ENCODE measurements at regions not wholly inside any gene's neighbourhood (a gene's known extent, or its start where the extent isn't known, plus 50 kb on each side); places are given as distances from the start of the nearest gene placed in this dataset.

GRCh38 chr20:56773749-56774148 is 144.6 kb downstream of the TFAP2C start:
- no peak overlapping the region for H3K4me2 ChIP-seq (ENCODE audit: low read length)
- H2BK12ac ChIP-seq (ENCODE audit: low read length) = no peak overlapping the region
- no peak for DNase-seq
- H3K9ac ChIP-seq (ENCODE audit: low read length) = no peak overlapping the region
- H4K12ac ChIP-seq (ENCODE audit: low read depth, low read length) = no peak overlapping the region
- no peaks in the 10 kb centered on the region for H3K79me2 ChIP-seq (ENCODE audit: control insufficient read depth, insufficient read depth, low read length, poor library complexity)
- no peak overlapping the region for H3K4ac ChIP-seq (ENCODE audit: low read depth, low read length)
- no peak overlapping the region for H2BK5ac ChIP-seq (ENCODE audit: low read depth, low read length, poor library complexity)
- H2AK5ac ChIP-seq (ENCODE audit: low read length) = no peak overlapping the region
- H4K91ac ChIP-seq (ENCODE audit: low read depth, low read length) = no peak overlapping the region
- no peak overlapping the region for H4K8ac ChIP-seq (ENCODE audit: low read depth, low read length)
- H3K4me3 ChIP-seq (ENCODE audit: low read depth, low read length) = no peak overlapping the region
- no CpG with 5 or more reads among the region's 5 CpGs for WGBS (ENCODE audit: extremely low coverage, insufficient coverage, insufficient read length)
- no peak overlapping the region for H3K27ac ChIP-seq (ENCODE audit: low read depth, low read length)
- no peak overlapping the region for H3K14ac ChIP-seq (ENCODE audit: low read length)
- no peaks in the 10 kb centered on the region for H3K36me3 ChIP-seq (ENCODE audit: control insufficient read depth in 1 of 2, insufficient read depth in 2 of 2, low read length in 2 of 2)
- no peak overlapping the region for H3K23ac ChIP-seq (ENCODE audit: low read length)
- H3K4me1 ChIP-seq (ENCODE audit: control insufficient read depth in 1 of 2, insufficient read depth in 2 of 2, low read length in 2 of 2) = no peaks in the 10 kb centered on the region
- no peak overlapping the region for H2BK120ac ChIP-seq (ENCODE audit: insufficient read depth, low read length, poor library complexity)
- H3K27me3 ChIP-seq (ENCODE audit: insufficient read depth, low read length) = no peaks in the 10 kb centered on the region
- no peak overlapping the region for H3K18ac ChIP-seq (ENCODE audit: low read length)
- no peak overlapping the region for H2AFZ ChIP-seq (ENCODE audit: insufficient read depth, low read length, poor library complexity)
- no peaks in the 10 kb centered on the region for H3K79me1 ChIP-seq (ENCODE audit: low read length)
- H3K9me3 ChIP-seq (ENCODE audit: insufficient read depth, low read depth, low read length) = no peaks in the 10 kb centered on the region

- H3K4me1 ChIP-seq (ENCODE audit: control insufficient read depth in 1 of 2, insufficient read depth in 2 of 2, low read length in 2 of 2) = no peaks in the 10 kb centered on the region
- H3K4me3 ChIP-seq (ENCODE audit: low read depth, low read length) = no peak overlapping the region
- H3K4me2 ChIP-seq (ENCODE audit: low read length) = no peak overlapping the region
- no peak overlapping the region for H2BK5ac ChIP-seq (ENCODE audit: low read depth, low read length, poor library complexity)
- no peak overlapping the region for H3K4ac ChIP-seq (ENCODE audit: low read depth, low read length)
- no CpG with 5 or more reads among the region's 5 CpGs for WGBS (ENCODE audit: extremely low coverage, insufficient coverage, insufficient read length)
- H2AFZ ChIP-seq (ENCODE audit: insufficient read depth, low read length, poor library complexity) = no peak overlapping the region
- no peak overlapping the region for H4K12ac ChIP-seq (ENCODE audit: low read depth, low read length)
- H4K8ac ChIP-seq (ENCODE audit: low read depth, low read length) = no peak overlapping the region
- H3K23ac ChIP-seq (ENCODE audit: low read length) = no peak overlapping the region
- no peaks in the 10 kb centered on the region for H3K9me3 ChIP-seq (ENCODE audit: insufficient read depth, low read depth, low read length)
- no peak overlapping the region for H2BK120ac ChIP-seq (ENCODE audit: insufficient read depth, low read length, poor library complexity)
- no peak overlapping the region for H2BK12ac ChIP-seq (ENCODE audit: low read length)
- no peak overlapping the region for H3K27ac ChIP-seq (ENCODE audit: low read depth, low read length)
- no peak for DNase-seq
- H3K27me3 ChIP-seq (ENCODE audit: insufficient read depth, low read length) = no peaks in the 10 kb centered on the region
- H3K18ac ChIP-seq (ENCODE audit: low read length) = no peak overlapping the region
- no peak overlapping the region for H3K9ac ChIP-seq (ENCODE audit: low read length)
- no peaks in the 10 kb centered on the region for H3K36me3 ChIP-seq (ENCODE audit: control insufficient read depth in 1 of 2, insufficient read depth in 2 of 2, low read length in 2 of 2)
- H2AK5ac ChIP-seq (ENCODE audit: low read length) = no peak overlapping the region
- H3K79me1 ChIP-seq (ENCODE audit: low read length) = no peaks in the 10 kb centered on the region
- no peak overlapping the region for H4K91ac ChIP-seq (ENCODE audit: low read depth, low read length)
- H3K79me2 ChIP-seq (ENCODE audit: control insufficient read depth, insufficient read depth, low read length, poor library complexity) = no peaks in the 10 kb centered on the region
- no peak overlapping the region for H3K14ac ChIP-seq (ENCODE audit: low read length)
Observed at GRCh38 chr20:56774873-56775272, 145.8 kb downstream of the TFAP2C start.

- H3K14ac ChIP-seq (ENCODE audit: low read length) = no peak overlapping the region
- H4K12ac ChIP-seq (ENCODE audit: low read depth, low read length) = no peak overlapping the region
- no peaks in the 10 kb centered on the region for H3K27me3 ChIP-seq (ENCODE audit: insufficient read depth, low read length)
- H3K4me3 ChIP-seq (ENCODE audit: low read depth, low read length) = no peak overlapping the region
- no peak overlapping the region for H3K4me2 ChIP-seq (ENCODE audit: low read length)
- no peaks in the 10 kb centered on the region for H3K79me1 ChIP-seq (ENCODE audit: low read length)
- no peak overlapping the region for H2BK12ac ChIP-seq (ENCODE audit: low read length)
- no peak overlapping the region for H3K9ac ChIP-seq (ENCODE audit: low read length)
- H3K23ac ChIP-seq (ENCODE audit: low read length) = no peak overlapping the region
- H2AFZ ChIP-seq (ENCODE audit: insufficient read depth, low read length, poor library complexity) = no peak overlapping the region
- DNase-seq = no peak
- no CpG with 5 or more reads among the region's 9 CpGs for WGBS (ENCODE audit: extremely low coverage, insufficient coverage, insufficient read length)
- no peak overlapping the region for H4K8ac ChIP-seq (ENCODE audit: low read depth, low read length)
- no peak overlapping the region for H4K91ac ChIP-seq (ENCODE audit: low read depth, low read length)
- H2BK120ac ChIP-seq (ENCODE audit: insufficient read depth, low read length, poor library complexity) = no peak overlapping the region
- H2BK5ac ChIP-seq (ENCODE audit: low read depth, low read length, poor library complexity) = no peak overlapping the region
- H3K4ac ChIP-seq (ENCODE audit: low read depth, low read length) = no peak overlapping the region
- H3K27ac ChIP-seq (ENCODE audit: low read depth, low read length) = no peak overlapping the region
- no peak overlapping the region for H3K18ac ChIP-seq (ENCODE audit: low read length)
- H3K4me1 ChIP-seq (ENCODE audit: control insufficient read depth in 1 of 2, insufficient read depth in 2 of 2, low read length in 2 of 2) = no peaks in the 10 kb centered on the region
- no peaks in the 10 kb centered on the region for H3K9me3 ChIP-seq (ENCODE audit: insufficient read depth, low read depth, low read length)
- no peak overlapping the region for H2AK5ac ChIP-seq (ENCODE audit: low read length)
- no peaks in the 10 kb centered on the region for H3K36me3 ChIP-seq (ENCODE audit: control insufficient read depth in 1 of 2, insufficient read depth in 2 of 2, low read length in 2 of 2)
- no peaks in the 10 kb centered on the region for H3K79me2 ChIP-seq (ENCODE audit: control insufficient read depth, insufficient read depth, low read length, poor library complexity)
Observed at GRCh38 chr20:56776345-56776744, 147.2 kb downstream of the TFAP2C start.

GRCh38 chr20:56778765-56779195 is 149.7 kb downstream of the TFAP2C start:
- Histone ChIP-seq H3K4ac (ENCODE audit: low read depth, low read length) (no peak overlapping the region), H4K91ac (ENCODE audit: low read depth, low read length) (no peak overlapping the region), H3K9ac (ENCODE audit: low read length) (no peak overlapping the region), H2BK5ac (ENCODE audit: low read depth, low read length, poor library complexity) (no peak overlapping the region), H3K14ac (ENCODE audit: low read length) (no peak overlapping the region), H4K12ac (ENCODE audit: low read depth, low read length) (peak overlapping the region; percentile 36), H4K8ac (ENCODE audit: low read depth, low read length) (no peak overlapping the region), H3K9me3 (ENCODE audit: insufficient read depth, low read depth, low read length) (no peaks in the 10 kb centered on the region), H3K4me2 (ENCODE audit: low read length) (no peak overlapping the region), H3K18ac (ENCODE audit: low read length) (no peak overlapping the region), H2BK12ac (ENCODE audit: low read length) (no peak overlapping the region), H3K36me3 (ENCODE audit: control insufficient read depth in 1 of 2, insufficient read depth in 2 of 2, low read length in 2 of 2) (no peaks in the 10 kb centered on the region), H3K4me3 (ENCODE audit: low read depth, low read length) (no peak overlapping the region), H3K79me2 (ENCODE audit: control insufficient read depth, insufficient read depth, low read length, poor library complexity) (no peaks in the 10 kb centered on the region), H2AK5ac (ENCODE audit: low read length) (no peak overlapping the region), H3K4me1 (ENCODE audit: control insufficient read depth in 1 of 2, insufficient read depth in 2 of 2, low read length in 2 of 2) (no peaks in the 10 kb centered on the region), H2BK120ac (ENCODE audit: insufficient read depth, low read length, poor library complexity) (no peak overlapping the region), H3K27me3 (ENCODE audit: insufficient read depth, low read length) (no peaks in the 10 kb centered on the region), H3K27ac (ENCODE audit: low read depth, low read length) (no peak overlapping the region), H3K79me1 (ENCODE audit: low read length) (no peaks in the 10 kb centered on the region), H2AFZ (ENCODE audit: insufficient read depth, low read length, poor library complexity) (no peak overlapping the region), H3K23ac (ENCODE audit: low read length) (no peak overlapping the region)
- DNase-seq = no peak
- no CpG with 5 or more reads among the region's 8 CpGs for WGBS (ENCODE audit: extremely low coverage, insufficient coverage, insufficient read length)
